Naive thymus-derived CD4-positive, alpha-beta T cell (primary cell): ENCODE measurements at regions not wholly inside any gene's neighbourhood (a gene's known extent, or its start where the extent isn't known, plus 50 kb on each side); places are given as distances from the start of the nearest gene placed in this dataset.
"Not testable (repeated sequence)": the region's sequence is repeated elsewhere in the genome, so short reads cannot be mapped to it uniquely, and the experiment has no call there.

Experiments used
- ATAC-seq: fragments of 150-1000 bp; cut with Tn5 transposase; 2 replicates; pipeline ENCODE4 v1.10.0; 2021; ENCODE audit warnings: mild to moderate bottlenecking, moderate library complexity
- CTCF ChIA-PET: fragments of 350-600 bp; sonication (Branson Sonifier 250); formaldehyde crosslinking; loops from one replicate; lab custom pipeline; 2021; ENCODE audit warnings: antibody characterized with exemption; lab: Charles Lee
- POLR2A ChIA-PET: fragments of 350-600 bp; sonication (Branson Sonifier 250); formaldehyde crosslinking; loops from one replicate; lab custom pipeline; 2021; ENCODE audit warnings: antibody characterized with exemption, inconsistent platforms; lab: Charles Lee
- DNase-seq, 9 donors: peaks; one replicate each; pipeline versions ENCODE4 v3.0.0 to v3.0.0-alpha.2; 2020 to 2022; ENCODE audit warnings: mixed read lengths in 1 of 9
- H3K27ac ChIP-seq: one replicate; pipeline ENCODE4 v1.7.0; 2013; ENCODE audit warnings: mild to moderate bottlenecking, low read depth, low read length, moderate library complexity
- H3K27me3 ChIP-seq, 2 donors: one replicate each; pipeline ENCODE4 v1.7.0; 2013; ENCODE audit warnings: low read length in 2 of 2, mild to moderate bottlenecking in 2 of 2, moderate library complexity in 2 of 2; ENCODE audit not compliant: control insufficient read depth in 2 of 2, insufficient read depth in 2 of 2
- H3K36me3 ChIP-seq, 3 experiments: 1 replicate in 2 of 3; 2 replicates in 1 of 3; pipeline ENCODE4 v1.7.0; 2013; ENCODE audit warnings: low read length in 3 of 3, mild to moderate bottlenecking in 3 of 3, moderate library complexity in 1 of 3; ENCODE audit not compliant: insufficient read depth in 3 of 3, control insufficient read depth in 2 of 3
- H3K4me1 ChIP-seq, 2 donors: one replicate each; pipeline ENCODE4 v1.7.0; 2013; ENCODE audit warnings: low read length in 2 of 2, mild to moderate bottlenecking in 2 of 2, moderate library complexity in 1 of 2; ENCODE audit not compliant: control insufficient read depth in 2 of 2, insufficient read depth in 2 of 2
- H3K4me3 ChIP-seq: 2 replicates; pipeline ENCODE4 v1.7.0; 2013; ENCODE audit warnings: mild to moderate bottlenecking, low read length
- H3K9me3 ChIP-seq, 3 experiments: 1 replicate in 2 of 3; 2 replicates in 1 of 3; pipeline ENCODE4 v1.7.0; 2013; ENCODE audit warnings: low read length in 3 of 3; ENCODE audit not compliant: control insufficient read depth in 2 of 3
- H3K27ac Mint-ChIP-seq, 9 donors: one replicate each; pipeline ENCODE4 v1.8.0; 2020 to 2022; ENCODE audit warnings: mixed read lengths in 9 of 9, mild to moderate bottlenecking in 8 of 9, moderate library complexity in 5 of 9, inconsistent platforms in 2 of 9
- H3K27me3 Mint-ChIP-seq, 5 donors: one replicate each; pipeline ENCODE4 v1.8.0; 2021 to 2022; ENCODE audit warnings: mixed read lengths in 5 of 5, mild to moderate bottlenecking in 1 of 5
- H3K36me3 Mint-ChIP-seq, 5 donors: one replicate each; pipeline ENCODE4 v1.8.0; 2020 to 2022; ENCODE audit warnings: mixed read lengths in 5 of 5, mild to moderate bottlenecking in 3 of 5, inconsistent platforms in 1 of 5
- H3K4me1 Mint-ChIP-seq, 7 donors: one replicate each; pipeline ENCODE4 v1.8.0; 2020 to 2022; ENCODE audit warnings: mixed read lengths in 7 of 7, mild to moderate bottlenecking in 3 of 7, inconsistent platforms in 1 of 7
- H3K4me3 Mint-ChIP-seq, 10 donors: one replicate each; pipeline ENCODE4 v1.8.0; 2020 to 2022; ENCODE audit warnings: mild to moderate bottlenecking in 10 of 10, mixed read lengths in 10 of 10, moderate library complexity in 6 of 10, inconsistent platforms in 2 of 10
- H3K9me3 Mint-ChIP-seq, 11 donors: one replicate each; pipeline ENCODE4 v1.8.0; 2020 to 2022; ENCODE audit warnings: mixed read lengths in 11 of 11, mild to moderate bottlenecking in 4 of 11, inconsistent platforms in 1 of 11, moderate library complexity in 1 of 11
- intact Hi-C, 2 donors: fragments of 100-400 bp; cut with micrococcal nuclease; formaldehyde crosslinking; loops; one replicate each; pipeline ENCODE4 v1.15.1; 2023

GRCh38 chr7:125423458-125424155, 494.0 kb upstream of the POT1 start:
- no peak overlapping the region for H3K27ac ChIP-seq
- intact Hi-C loops = no loop called here
- ATAC-seq = peak; percentile 82
- H3K27ac Mint-ChIP-seq = peak overlapping the region in 1 of 9 donors; percentile 44
- H3K36me3 ChIP-seq = no peaks in the 10 kb centered on the region
- no peak for DNase-seq
- H3K27me3 ChIP-seq = no peaks in the 10 kb centered on the region
- H3K4me3 Mint-ChIP-seq = no peak overlapping the region
- POLR2A ChIA-PET = no interaction called here
- peaks cover 0 to 27% (median 0%) of the 10 kb centered on the region in 7 donors for H3K4me1 Mint-ChIP-seq
- peaks cover 0 to 9% (median 0%) of the 10 kb centered on the region in 5 donors for H3K36me3 Mint-ChIP-seq
- no peaks in the 10 kb centered on the region for H3K27me3 Mint-ChIP-seq
- no peak overlapping the region for H3K4me3 ChIP-seq
- no peaks in the 10 kb centered on the region for H3K9me3 ChIP-seq
- H3K9me3 Mint-ChIP-seq = peaks cover 0 to 20% (median 7%) of the 10 kb centered on the region in 11 donors
- H3K4me1 ChIP-seq = no peaks in the 10 kb centered on the region
- CTCF ChIA-PET = no interaction called here

- H3K27me3 ChIP-seq, intact Hi-C loops, H3K27ac Mint-ChIP-seq, H3K4me1 ChIP-seq, H3K4me3 Mint-ChIP-seq, POLR2A ChIA-PET, H3K36me3 ChIP-seq, H3K4me3 ChIP-seq, H3K36me3 Mint-ChIP-seq, CTCF ChIA-PET, ATAC-seq, H3K27me3 Mint-ChIP-seq, H3K9me3 ChIP-seq, DNase-seq, H3K27ac ChIP-seq: not testable (repeated sequence)
- Mint-ChIP-seq H3K4me1 (peaks cover 0 to 27% (median 0%) of the 10 kb centered on the region in 7 donors), H3K9me3 (peaks cover 0 to 20% (median 10%) of the 10 kb centered on the region in 11 donors)
Observed at GRCh38 chr7:125421407-125421806, 491.8 kb upstream of the POT1 start.

DNA sequence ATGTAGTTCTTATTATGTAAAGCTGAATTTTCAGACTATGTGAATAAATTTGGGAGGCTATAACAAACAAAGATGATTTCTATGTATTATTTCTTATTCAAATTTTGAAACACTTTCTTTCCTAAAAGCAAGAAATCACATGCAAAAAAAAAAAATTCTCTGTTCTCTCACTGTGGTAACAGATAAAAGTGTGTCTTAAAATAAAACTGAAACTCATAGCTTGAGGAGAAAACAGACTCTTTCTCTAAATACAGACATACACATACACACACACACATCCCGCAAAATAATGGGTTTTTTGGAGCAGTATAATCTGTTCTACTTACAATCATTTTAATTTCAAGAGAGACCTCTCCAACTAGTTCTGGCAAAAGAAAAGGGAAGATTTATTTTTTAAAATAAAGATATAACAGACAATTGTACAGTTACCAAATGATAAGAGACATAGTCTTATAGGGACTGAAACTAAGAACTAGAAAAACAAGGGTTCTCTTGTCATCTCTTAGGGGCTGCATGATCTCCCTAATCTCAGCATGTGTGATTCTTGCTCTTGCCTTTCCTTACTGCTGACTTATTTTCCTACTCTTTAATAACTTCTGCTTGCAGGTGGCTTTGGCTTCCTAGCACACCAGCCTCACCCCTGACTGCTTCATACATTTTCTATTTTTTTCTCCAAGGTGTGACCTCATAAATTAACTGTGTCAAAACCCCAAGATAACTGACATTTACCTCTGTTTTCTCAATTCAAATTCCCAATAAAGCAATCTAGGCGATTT, 483.5 kb upstream of the POT1 start:
- Mint-ChIP-seq H3K4me1 (peaks cover 0 to 2% (median 0%) of the 10 kb centered on the region in 7 donors), H3K9me3 (peaks cover 0 to 12% (median 6%) of the 10 kb centered on the region in 11 donors), H3K36me3 (no peaks in the 10 kb centered on the region), H3K4me3 (peak overlapping the region in 2 of 10 donors; percentile 12 to 51), H3K27me3 (no peaks in the 10 kb centered on the region), H3K27ac (peak overlapping the region in 1 of 9 donors; percentile 79)
- Histone ChIP-seq H3K4me1 (no peaks in the 10 kb centered on the region), H3K27me3 (no peaks in the 10 kb centered on the region), H3K27ac (no peak overlapping the region), H3K36me3 (no peaks in the 10 kb centered on the region), H3K9me3 (no peaks in the 10 kb centered on the region), H3K4me3 (no peak overlapping the region)
- ChIA-PET POLR2A (no interaction called here), CTCF (no interaction called here)
- ATAC-seq = no peak
- no peak for DNase-seq
- intact Hi-C loops = no loop called here

GRCh38 chr7:125409921-125410320, 480.3 kb upstream of the POT1 start:
- no peaks in the 10 kb centered on the region for H3K27me3 Mint-ChIP-seq
- intact Hi-C loops = no loop called here
- H3K4me1 Mint-ChIP-seq = peaks cover 0 to 2% (median 0%) of the 10 kb centered on the region in 7 donors
- ATAC-seq = no peak
- ChIA-PET POLR2A (no interaction called here), CTCF (no interaction called here)
- Histone ChIP-seq H3K27ac (no peak overlapping the region), H3K27me3 (no peaks in the 10 kb centered on the region), H3K4me1 (no peaks in the 10 kb centered on the region), H3K36me3 (no peaks in the 10 kb centered on the region), H3K9me3 (no peaks in the 10 kb centered on the region), H3K4me3 (no peak overlapping the region)
- peaks cover 0 to 10% (median 2%) of the 10 kb centered on the region in 11 donors for H3K9me3 Mint-ChIP-seq
- H3K27ac Mint-ChIP-seq = no peak overlapping the region
- H3K4me3 Mint-ChIP-seq = no peak overlapping the region
- no peak for DNase-seq
- no peaks in the 10 kb centered on the region for H3K36me3 Mint-ChIP-seq

DNA sequence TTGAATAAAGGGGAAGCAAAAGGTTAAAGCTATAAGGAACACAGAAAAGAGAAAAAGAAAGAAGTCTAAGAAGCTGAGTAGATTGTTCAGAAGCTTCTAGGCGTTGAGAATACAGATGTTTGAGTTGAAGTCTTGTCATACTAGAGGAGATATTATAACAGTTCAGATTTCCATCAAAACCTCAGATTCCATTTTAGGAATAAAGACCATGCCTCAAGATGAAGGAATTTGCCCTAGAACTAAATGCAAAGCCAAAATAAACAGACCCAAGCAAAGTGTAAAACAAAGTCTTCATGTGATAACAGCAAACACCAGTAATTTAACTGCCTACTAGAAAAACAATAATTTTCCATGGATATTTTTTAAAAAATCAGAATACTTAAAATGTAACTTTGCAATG, 476.5 kb upstream of the POT1 start:
- H3K27me3 ChIP-seq = no peaks in the 10 kb centered on the region
- no peak overlapping the region for H3K27ac Mint-ChIP-seq
- H3K9me3 ChIP-seq = no peaks in the 10 kb centered on the region
- no peaks in the 10 kb centered on the region for H3K36me3 ChIP-seq
- H3K4me1 ChIP-seq = no peaks in the 10 kb centered on the region
- no peak overlapping the region for H3K4me3 ChIP-seq
- intact Hi-C loops = no loop called here
- H3K9me3 Mint-ChIP-seq = peaks cover 0 to 10% (median 0%) of the 10 kb centered on the region in 11 donors
- H3K36me3 Mint-ChIP-seq = no peaks in the 10 kb centered on the region
- DNase-seq (no peak), ATAC-seq (no peak)
- no peak overlapping the region for H3K27ac ChIP-seq
- no peaks in the 10 kb centered on the region for H3K27me3 Mint-ChIP-seq
- H3K4me1 Mint-ChIP-seq = no peaks in the 10 kb centered on the region
- ChIA-PET CTCF (no interaction called here), POLR2A (no interaction called here)
- no peak overlapping the region for H3K4me3 Mint-ChIP-seq

- intact Hi-C loops = loop anchor here in 1 of 2 donors (5.0 kb wide), 1 partner anchor 48 kb away; no protein-coding TSS in a partner anchor
- H3K36me3 Mint-ChIP-seq = no peaks in the 10 kb centered on the region
- no peak overlapping the region for H3K27ac ChIP-seq
- peaks cover 0 to 2% (median 0%) of the 10 kb centered on the region in 7 donors for H3K4me1 Mint-ChIP-seq
- H3K4me1 ChIP-seq = no peaks in the 10 kb centered on the region
- no peaks in the 10 kb centered on the region for H3K27me3 Mint-ChIP-seq
- DNase-seq = no peak
- H3K4me3 ChIP-seq = no peak overlapping the region
- H3K9me3 ChIP-seq = no peaks in the 10 kb centered on the region
- no peak overlapping the region for H3K4me3 Mint-ChIP-seq
- no peaks in the 10 kb centered on the region for H3K36me3 ChIP-seq
- peaks cover 0 to 16% (median 5%) of the 10 kb centered on the region in 11 donors for H3K9me3 Mint-ChIP-seq
- no peak for ATAC-seq
- H3K27ac Mint-ChIP-seq = no peak overlapping the region
- no peaks in the 10 kb centered on the region for H3K27me3 ChIP-seq
- CTCF ChIA-PET = no interaction called here
- POLR2A ChIA-PET = no interaction called here
Observed at GRCh38 chr7:125399408-125399807, 469.8 kb upstream of the POT1 start.
